Activated CD4-positive, alpha-beta memory T cell treated with anti-CD3 and anti-CD28 coated beads, Interleukin-2, amount 10 ng/mL, durations not matched to agents 7 days and 5 days (primary cell): ENCODE measurements at regions not wholly inside any gene's neighbourhood (a gene's known extent, or its start where the extent isn't known, plus 50 kb on each side); places are given as distances from the start of the nearest gene placed in this dataset.
A peak's percentile ranks its signal among the peaks of the same experiment; 100 is the strongest.
"Not testable (repeated sequence)": the region's sequence is repeated elsewhere in the genome, so short reads cannot be mapped to it uniquely, and the experiment has no call there.

Source experiments
- CTCF ChIA-PET: fragments of 350-600 bp; sonication (Branson Sonifier 250); formaldehyde crosslinking; loops from one replicate; lab custom pipeline; 2021; ENCODE audit warnings: antibody characterized with exemption, inconsistent platforms; lab: Charles Lee
- POLR2A ChIA-PET: fragments of 350-600 bp; sonication (Branson Sonifier 250); formaldehyde crosslinking; loops from one replicate; lab custom pipeline; 2021; ENCODE audit warnings: antibody characterized with exemption; lab: Charles Lee
- DNase-seq: peaks from one replicate; pipeline ENCODE4 v3.0.0-alpha.2; 2020
- H3K27ac Mint-ChIP-seq: one replicate; pipeline ENCODE4 v1.8.0; 2021; ENCODE audit warnings: mild to moderate bottlenecking, mixed read lengths
- H3K27me3 Mint-ChIP-seq: one replicate; pipeline ENCODE4 v1.8.0; 2021; ENCODE audit warnings: mixed read lengths
- H3K36me3 Mint-ChIP-seq: one replicate; pipeline ENCODE4 v1.8.0; 2021; ENCODE audit warnings: low read depth, mixed read lengths
- H3K4me1 Mint-ChIP-seq: one replicate; pipeline ENCODE4 v1.8.0; 2021; ENCODE audit warnings: mixed read lengths
- H3K4me3 Mint-ChIP-seq: one replicate; pipeline ENCODE4 v1.8.0; 2021; ENCODE audit warnings: mild to moderate bottlenecking, mixed read lengths
- H3K9me3 Mint-ChIP-seq: one replicate; pipeline ENCODE4 v1.8.0; 2021; ENCODE audit warnings: mixed read lengths

DNA sequence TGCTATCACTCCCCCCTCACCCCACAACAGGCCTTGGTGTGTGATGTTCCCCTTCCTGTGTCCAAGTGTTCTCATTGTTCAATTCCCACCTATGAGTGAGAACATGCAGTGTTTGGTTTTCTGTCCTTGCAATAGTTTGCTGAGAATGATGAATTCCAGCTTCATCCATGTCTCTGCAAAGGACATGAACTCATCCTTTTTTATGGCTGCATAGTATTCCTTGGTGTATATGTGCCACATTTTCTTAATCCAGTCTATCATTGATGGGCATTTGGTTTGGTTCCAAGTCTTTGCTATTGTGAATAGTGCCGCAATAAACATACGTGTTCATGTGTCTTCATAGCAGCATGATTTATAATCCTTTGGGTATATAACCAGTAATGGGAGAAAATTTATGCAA, 106.0 kb upstream of the ESX1 start:
- POLR2A ChIA-PET, H3K27ac Mint-ChIP-seq: not testable (repeated sequence)

DNA sequence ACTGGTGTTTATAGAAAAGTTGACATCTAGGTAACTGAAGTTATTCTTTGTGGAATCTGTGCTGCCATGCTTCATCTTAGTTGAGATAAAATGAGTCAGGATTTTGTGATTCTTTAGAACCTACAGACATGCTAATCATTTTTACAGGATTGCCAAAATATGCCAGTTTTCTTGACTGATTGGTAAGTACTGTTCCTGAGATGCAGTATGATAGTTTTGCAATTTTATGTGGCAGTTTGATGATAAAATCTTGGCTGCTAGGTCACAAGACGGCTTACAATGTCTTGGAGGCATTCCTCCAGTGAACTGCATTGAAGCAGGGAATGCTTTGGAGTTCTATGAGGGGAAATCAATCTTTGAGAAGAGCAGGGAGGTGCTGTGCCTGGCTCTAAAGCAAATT, 104.4 kb upstream of the ESX1 start:
- no peak for DNase-seq
- Mint-ChIP-seq H3K9me3 (no peaks in the 10 kb centered on the region), H3K36me3 (no peaks in the 10 kb centered on the region), H3K27ac (no peak overlapping the region), H3K27me3 (no peaks in the 10 kb centered on the region), H3K4me1 (no peaks in the 10 kb centered on the region), H3K4me3 (no peak overlapping the region)
- CTCF ChIA-PET: no interaction called here
- POLR2A ChIA-PET: no interaction called here

More for the DNA sequence above, 106.0 kb upstream of the ESX1 start:
- DNase-seq, CTCF ChIA-PET, H3K27me3 Mint-ChIP-seq, H3K4me1 Mint-ChIP-seq, H3K4me3 Mint-ChIP-seq, H3K36me3 Mint-ChIP-seq, H3K9me3 Mint-ChIP-seq: not testable (repeated sequence)

DNA sequence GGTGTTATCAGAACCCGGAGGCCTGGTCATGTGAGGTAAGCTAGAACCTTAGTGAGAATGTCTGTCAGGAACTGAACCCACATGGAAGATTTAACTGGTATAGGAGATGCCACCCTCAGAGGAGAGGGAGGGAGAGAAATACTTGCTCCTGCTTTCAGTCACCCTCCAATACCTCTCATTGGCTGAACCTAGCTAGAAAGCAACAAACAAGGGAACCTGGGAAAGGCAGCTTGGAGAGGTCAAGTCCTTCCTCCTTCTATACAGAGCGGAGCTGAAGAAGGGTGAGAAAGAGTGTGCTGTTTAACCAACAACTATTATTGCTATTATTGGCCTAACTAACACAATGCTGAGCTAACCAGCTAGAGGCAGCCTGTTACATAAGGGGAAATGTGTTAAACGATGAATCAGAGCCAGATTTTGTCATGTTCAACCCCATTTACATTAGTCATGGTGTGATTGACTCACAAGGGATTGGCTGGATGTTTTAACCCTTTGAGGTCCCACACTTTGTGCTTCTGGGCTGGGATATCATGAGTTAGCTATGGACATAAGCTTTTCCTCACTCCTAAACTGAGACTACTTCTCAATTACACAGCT, 96.5 kb upstream of the ESX1 start:
- Mint-ChIP-seq H3K27me3 (no peaks in the 10 kb centered on the region), H3K4me1 (no peaks in the 10 kb centered on the region), H3K36me3 (no peaks in the 10 kb centered on the region), H3K27ac (no peak overlapping the region), H3K9me3 (no peaks in the 10 kb centered on the region), H3K4me3 (no peak overlapping the region)
- ChIA-PET CTCF (no interaction called here), POLR2A (no interaction called here)
- no peak for DNase-seq

DNA sequence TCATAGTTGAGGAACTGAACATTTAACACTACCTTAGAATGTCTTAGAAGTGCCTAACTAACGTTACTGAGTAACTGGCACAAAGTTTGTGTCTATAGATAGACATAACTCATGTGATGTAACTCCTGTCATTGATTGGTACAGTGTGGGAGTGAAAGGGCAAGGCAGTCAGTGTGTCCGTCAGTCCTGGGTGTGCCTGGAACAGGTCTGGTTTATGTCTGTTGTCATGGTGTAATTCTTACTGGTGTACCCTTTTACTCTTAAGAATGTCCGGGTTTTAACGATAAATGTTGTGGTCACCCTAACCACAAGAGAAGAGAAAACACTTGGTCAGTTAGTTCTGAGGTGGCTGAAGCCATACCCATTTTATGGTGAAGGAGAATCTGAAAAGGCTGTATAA, 93.1 kb upstream of the ESX1 start:
- CTCF ChIA-PET: no interaction called here
- Mint-ChIP-seq H3K4me3 (no peak overlapping the region), H3K4me1 (no peaks in the 10 kb centered on the region), H3K27me3 (no peaks in the 10 kb centered on the region), H3K36me3 (no peaks in the 10 kb centered on the region), H3K27ac (no peak overlapping the region), H3K9me3 (no peaks in the 10 kb centered on the region)
- POLR2A ChIA-PET: no interaction called here
- DNase-seq: no peak

DNA sequence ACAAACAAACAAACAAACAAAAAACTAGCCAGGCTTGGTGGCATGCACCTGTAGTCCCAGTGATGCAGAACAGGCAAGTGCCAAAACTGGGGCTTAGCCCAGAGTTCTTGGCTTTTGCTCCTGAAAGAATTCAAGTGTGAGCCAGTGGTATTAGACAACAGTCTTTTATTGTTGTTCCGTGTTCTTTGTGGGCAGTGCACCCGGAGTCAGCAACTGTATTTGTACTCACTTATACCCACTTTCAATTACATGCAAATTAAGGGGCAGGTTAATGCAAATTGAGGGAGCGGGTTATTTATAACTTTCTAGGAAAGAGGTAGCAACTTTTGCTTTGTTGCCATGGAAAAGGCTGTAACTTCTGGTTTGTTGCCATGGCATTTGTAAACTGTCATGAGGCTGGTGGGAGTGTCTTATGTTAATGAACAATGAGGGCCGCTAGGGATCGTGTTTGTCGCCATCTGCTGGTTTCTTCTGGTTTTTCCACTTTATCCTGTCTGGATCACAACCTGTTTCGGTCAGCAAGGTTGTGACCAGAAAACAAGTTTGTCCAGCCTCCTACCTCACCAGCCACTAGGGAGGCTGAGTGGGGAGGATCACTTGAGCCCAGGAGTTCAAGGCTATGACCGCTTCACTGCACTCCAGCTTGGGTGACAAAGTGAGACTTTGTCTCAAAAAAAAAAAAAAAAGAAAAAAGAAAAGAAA, 88.8 kb upstream of the ESX1 start:
- Mint-ChIP-seq H3K4me3 (no peak overlapping the region), H3K36me3 (no peaks in the 10 kb centered on the region), H3K9me3 (no peaks in the 10 kb centered on the region), H3K4me1 (no peaks in the 10 kb centered on the region), H3K27ac (no peak overlapping the region), H3K27me3 (peaks cover 4% of the 10 kb centered on the region)
- ChIA-PET CTCF (interaction anchor here (1.5 kb wide), 1 partner anchor 8 kb away, joined by 4 read pairs; no protein-coding TSS in a partner anchor), POLR2A (no interaction called here)
- DNase-seq: peak; percentile 36

DNA sequence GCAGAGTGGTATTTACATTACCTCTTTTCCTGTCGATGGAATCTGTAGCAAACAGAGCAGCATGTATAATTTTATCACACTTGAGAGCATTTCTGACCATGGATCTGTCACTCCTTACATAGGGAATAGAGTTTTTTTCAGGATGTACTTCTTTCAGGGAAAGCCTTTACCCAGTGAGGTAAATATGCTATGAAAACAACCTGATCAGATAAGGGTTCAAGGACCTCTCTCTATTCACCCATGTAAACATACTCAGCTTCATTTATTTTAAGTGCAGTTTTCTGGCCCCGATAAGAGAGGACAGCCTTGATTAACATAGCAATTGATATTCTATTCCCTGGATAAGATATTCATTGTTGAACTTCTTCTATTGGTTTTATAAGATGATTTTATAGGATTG, 87.3 kb upstream of the ESX1 start:
- DNase-seq: no peak
- H3K4me3 Mint-ChIP-seq: no peak overlapping the region
- no peaks in the 10 kb centered on the region for H3K9me3 Mint-ChIP-seq
- CTCF ChIA-PET: interaction anchor here (0.6 kb wide), 1 partner anchor 58 kb away, joined by 4 read pairs; no protein-coding TSS in a partner anchor
- H3K36me3 Mint-ChIP-seq: no peaks in the 10 kb centered on the region
- peaks cover 4% of the 10 kb centered on the region for H3K27me3 Mint-ChIP-seq
- H3K4me1 Mint-ChIP-seq: no peaks in the 10 kb centered on the region
- no peak overlapping the region for H3K27ac Mint-ChIP-seq
- POLR2A ChIA-PET: no interaction called here

- Mint-ChIP-seq H3K36me3 (no peaks in the 10 kb centered on the region), H3K27ac (no peak overlapping the region), H3K27me3 (peaks cover 4% of the 10 kb centered on the region), H3K4me1 (no peaks in the 10 kb centered on the region), H3K9me3 (no peaks in the 10 kb centered on the region), H3K4me3 (no peak overlapping the region)
- no peak for DNase-seq
- ChIA-PET CTCF (interaction anchor here (1.0 kb wide), 1 partner anchor 9 kb away, joined by 4 read pairs; no protein-coding TSS in a partner anchor), POLR2A (no interaction called here)
Measured at GRCh38 chrX:104335756-104336155, 81.0 kb upstream of the ESX1 start.

DNA sequence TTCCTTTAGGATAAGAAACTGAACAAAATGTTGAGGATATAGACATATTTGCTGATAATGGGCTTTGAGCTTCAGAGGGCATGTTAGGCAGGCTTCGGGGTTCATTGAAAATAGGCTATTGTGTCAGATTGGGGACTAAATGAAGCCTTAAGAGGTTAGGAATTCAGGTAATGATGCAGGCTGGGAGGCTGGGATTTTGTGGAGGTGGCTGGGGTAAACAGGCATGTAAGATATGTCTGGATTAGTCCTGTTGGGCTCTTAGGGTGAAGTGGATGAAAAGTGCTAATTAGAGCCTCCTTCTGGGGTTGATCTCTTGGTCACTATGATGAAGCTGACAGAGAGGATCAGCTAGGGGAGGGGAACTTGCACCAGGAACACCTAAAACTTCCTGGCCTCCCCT, 80.2 kb upstream of the ESX1 start:
- no peaks in the 10 kb centered on the region for H3K4me1 Mint-ChIP-seq
- H3K36me3 Mint-ChIP-seq: no peaks in the 10 kb centered on the region
- peaks cover 4% of the 10 kb centered on the region for H3K27me3 Mint-ChIP-seq
- no peak for DNase-seq
- ChIA-PET CTCF (no interaction called here), POLR2A (no interaction called here)
- no peak overlapping the region for H3K27ac Mint-ChIP-seq
- no peak overlapping the region for H3K4me3 Mint-ChIP-seq
- H3K9me3 Mint-ChIP-seq: no peaks in the 10 kb centered on the region

DNA sequence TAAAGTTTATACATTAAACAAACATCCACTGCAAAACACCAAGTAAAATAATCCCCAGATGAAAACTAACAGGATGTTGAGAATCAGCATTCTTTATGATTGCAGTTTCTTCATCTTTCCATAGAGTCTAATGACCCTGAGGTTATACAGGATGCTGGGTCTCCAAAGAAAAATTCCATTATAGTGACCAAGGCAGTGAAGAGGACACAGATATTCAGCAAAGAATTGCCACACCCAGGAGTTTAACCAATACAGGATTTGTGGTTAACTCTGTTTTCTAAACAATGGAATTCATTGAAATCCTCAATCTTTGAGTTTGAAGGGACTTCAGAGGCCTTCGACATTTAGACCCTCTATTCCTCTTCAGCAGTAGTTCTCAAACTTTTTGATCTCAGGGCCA, 76.2 kb upstream of the ESX1 start:
- ChIA-PET POLR2A (no interaction called here), CTCF (no interaction called here)
- H3K36me3 Mint-ChIP-seq: no peaks in the 10 kb centered on the region
- no peak overlapping the region for H3K4me3 Mint-ChIP-seq
- H3K9me3 Mint-ChIP-seq: no peaks in the 10 kb centered on the region
- no peak for DNase-seq
- no peaks in the 10 kb centered on the region for H3K27me3 Mint-ChIP-seq
- no peak overlapping the region for H3K27ac Mint-ChIP-seq
- H3K4me1 Mint-ChIP-seq: no peaks in the 10 kb centered on the region

- ChIA-PET CTCF (no interaction called here), POLR2A (no interaction called here)
- H3K36me3 Mint-ChIP-seq: no peaks in the 10 kb centered on the region
- no peak overlapping the region for H3K4me3 Mint-ChIP-seq
- no peak for DNase-seq
- H3K27me3 Mint-ChIP-seq: no peaks in the 10 kb centered on the region
- H3K27ac Mint-ChIP-seq: no peak overlapping the region
- no peaks in the 10 kb centered on the region for H3K4me1 Mint-ChIP-seq
- no peaks in the 10 kb centered on the region for H3K9me3 Mint-ChIP-seq
Measured at GRCh38 chrX:104329731-104330130, 75.0 kb upstream of the ESX1 start.

- no peaks in the 10 kb centered on the region for H3K27me3 Mint-ChIP-seq
- POLR2A ChIA-PET: no interaction called here
- no peaks in the 10 kb centered on the region for H3K36me3 Mint-ChIP-seq
- DNase-seq: no peak
- H3K4me1 Mint-ChIP-seq: no peaks in the 10 kb centered on the region
- no peak overlapping the region for H3K27ac Mint-ChIP-seq
- H3K4me3 Mint-ChIP-seq: no peak overlapping the region
- CTCF ChIA-PET: no interaction called here
- H3K9me3 Mint-ChIP-seq: no peaks in the 10 kb centered on the region
Measured at GRCh38 chrX:104325213-104325585, 70.5 kb upstream of the ESX1 start.

- no peak overlapping the region for H3K27ac Mint-ChIP-seq
- ChIA-PET POLR2A (no interaction called here), CTCF (no interaction called here)
- no peaks in the 10 kb centered on the region for H3K36me3 Mint-ChIP-seq
- no peak for DNase-seq
- H3K4me3 Mint-ChIP-seq: no peak overlapping the region
- H3K27me3 Mint-ChIP-seq: no peaks in the 10 kb centered on the region
- no peaks in the 10 kb centered on the region for H3K9me3 Mint-ChIP-seq
- H3K4me1 Mint-ChIP-seq: no peaks in the 10 kb centered on the region
Measured at GRCh38 chrX:104324461-104325212, 69.9 kb upstream of the ESX1 start.

DNA sequence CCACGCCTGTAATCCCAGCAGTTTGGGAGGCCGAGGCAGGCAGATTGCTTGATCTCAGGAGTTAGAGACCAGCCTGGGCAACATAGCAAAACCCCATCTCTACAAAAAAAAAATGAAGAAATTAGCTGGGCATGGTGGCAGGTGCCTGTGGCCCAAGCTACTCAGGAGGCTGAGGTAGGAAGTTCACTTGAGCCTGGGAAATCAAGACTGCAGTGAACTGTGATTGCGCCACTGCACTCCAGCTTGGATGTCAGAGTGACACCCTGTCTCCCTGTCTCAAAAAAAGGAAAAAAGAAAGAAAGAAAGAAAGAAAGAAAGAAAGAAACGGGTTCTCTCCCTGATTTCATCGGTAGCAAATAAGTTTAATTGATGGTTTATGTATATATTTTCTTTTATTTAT, 64.6 kb upstream of the ESX1 start:
- ChIA-PET POLR2A (no interaction called here), CTCF (no interaction called here)
- H3K9me3 Mint-ChIP-seq: no peaks in the 10 kb centered on the region
- H3K4me1 Mint-ChIP-seq: no peaks in the 10 kb centered on the region
- no peaks in the 10 kb centered on the region for H3K27me3 Mint-ChIP-seq
- H3K27ac Mint-ChIP-seq: no peak overlapping the region
- no peak overlapping the region for H3K4me3 Mint-ChIP-seq
- DNase-seq: no peak
- no peaks in the 10 kb centered on the region for H3K36me3 Mint-ChIP-seq
